ENCODE measurements at regions not wholly inside any gene's neighbourhood (a gene's known extent, or its start where the extent isn't known, plus 50 kb on each side); places are given as distances from the start of the nearest gene placed in this dataset.

GRCh38 chr6:147441751-147442150 is 66.7 kb upstream of the SAMD5 start:
- ChIA-PET POLR2A (ENCODE audit: unreplicated experiment) (no interaction called here), CTCF (no interaction called here)
- H3K36me3 ChIP-seq (ENCODE audit: low read depth) = no peaks in the 10 kb centered on the region
- intact Hi-C loops (cut with micrococcal nuclease; ENCODE audit: unreplicated experiment) = no loop called here
- no peak for DNase-seq
- no peaks in the 10 kb centered on the region for H3K79me2 ChIP-seq (ENCODE audit: low read depth)
- BruUV-seq (replicated peaks) = no TSS peak
- no peaks in the 10 kb centered on the region for H4K20me1 ChIP-seq (ENCODE audit: insufficient read depth)
- TF ChIP-seq CTCF (conservative IDR thresholded peaks at IDR 0.05) (no peak), EZH2 (IDR thresholded peaks at IDR 0.05; ENCODE audit: low read depth) (no peak)
- no peak overlapping the region for H3K4me3 ChIP-seq
- no peak overlapping the region for H2AFZ ChIP-seq
- H3K9me3 ChIP-seq (ENCODE audit: insufficient read depth, low read depth) = no peaks in the 10 kb centered on the region
- no peaks in the 10 kb centered on the region for H3F3A ChIP-seq (ENCODE audit: insufficient read depth, low read depth)
- no peak overlapping the region for H3K4me2 ChIP-seq
- H3K4me1 ChIP-seq (replicated peaks; ENCODE audit: insufficient read depth) = no peaks in the 10 kb centered on the region
- no peak overlapping the region for H3K27ac ChIP-seq
- no peaks in the 10 kb centered on the region for H3K9me2 ChIP-seq (ENCODE audit: insufficient read depth)
- H3K27me3 ChIP-seq (ENCODE audit: insufficient read depth, low read depth) = no peaks in the 10 kb centered on the region

- intact Hi-C loops (cut with micrococcal nuclease; ENCODE audit: unreplicated experiment) = no loop called here
- Histone ChIP-seq H2AFZ (peak overlapping the region; percentile 31), H3K36me3 (ENCODE audit: low read depth) (no peaks in the 10 kb centered on the region), H4K20me1 (ENCODE audit: insufficient read depth) (no peaks in the 10 kb centered on the region), H3K79me2 (ENCODE audit: low read depth) (no peaks in the 10 kb centered on the region), H3K4me1 (replicated peaks; ENCODE audit: insufficient read depth) (no peaks in the 10 kb centered on the region), H3K27me3 (ENCODE audit: insufficient read depth, low read depth) (no peaks in the 10 kb centered on the region; the same call in 1 of the 2 replicates), H3K9me2 (ENCODE audit: insufficient read depth) (no peaks in the 10 kb centered on the region), H3K9me3 (ENCODE audit: insufficient read depth, low read depth) (no peaks in the 10 kb centered on the region), H3F3A (ENCODE audit: insufficient read depth, low read depth) (no peaks in the 10 kb centered on the region), H3K4me2 (peak overlapping the region; percentile 61), H3K27ac (no peak overlapping the region), H3K4me3 (peak overlapping the region; percentile 35; the same call in 1 of the 2 replicates)
- ChIA-PET CTCF (interaction anchor here (0.7 kb wide), 1 partner anchor 897 kb away, joined by 4 read pairs; no protein-coding TSS in a partner anchor), POLR2A (ENCODE audit: unreplicated experiment) (interaction anchor here (0.6 kb wide), 1 partner anchor 19 kb away, joined by 3 read pairs; no protein-coding TSS in a partner anchor)
- peak in 1 of 2 experiments; percentile 37 for DNase-seq
- no peak for TF ChIP-seq EZH2 (IDR thresholded peaks at IDR 0.05; ENCODE audit: low read depth)
- no peak for TF ChIP-seq CTCF (conservative IDR thresholded peaks at IDR 0.05)
- BruUV-seq (replicated peaks) = no TSS peak
Observed at GRCh38 chr6:147447835-147448611, 60.5 kb upstream of the SAMD5 start.

- POLR2A ChIA-PET (ENCODE audit: unreplicated experiment) = no interaction called here
Observed at GRCh38 chr6:147448775-147449174, 59.7 kb upstream of the SAMD5 start.

More at GRCh38 chr6:147448775-147449174, 59.7 kb upstream of the SAMD5 start:
- intact Hi-C loops (cut with micrococcal nuclease; ENCODE audit: unreplicated experiment) = no loop called here
- no peaks in the 10 kb centered on the region for H3K4me1 ChIP-seq (replicated peaks; ENCODE audit: insufficient read depth)
- TF ChIP-seq CTCF (conservative IDR thresholded peaks at IDR 0.05) = no peak
- no peak for TF ChIP-seq EZH2 (IDR thresholded peaks at IDR 0.05; ENCODE audit: low read depth)
- H3K9me2 ChIP-seq (ENCODE audit: insufficient read depth) = no peaks in the 10 kb centered on the region
- CTCF ChIA-PET = no interaction called here
- H4K20me1 ChIP-seq (ENCODE audit: insufficient read depth) = no peaks in the 10 kb centered on the region
- H3K4me3 ChIP-seq = peak overlapping the region; percentile 35; the same call in 1 of the 2 replicates
- no peaks in the 10 kb centered on the region for H3K9me3 ChIP-seq (ENCODE audit: insufficient read depth, low read depth)
- no peaks in the 10 kb centered on the region for H3K36me3 ChIP-seq (ENCODE audit: low read depth)
- no peak overlapping the region for H3K27ac ChIP-seq
- no peak for DNase-seq
- no peaks in the 10 kb centered on the region; the same call in 1 of the 2 replicates for H3K27me3 ChIP-seq (ENCODE audit: insufficient read depth, low read depth)
- H2AFZ ChIP-seq = 0 out of 2 replicates have a peak overlapping the region, but pooled peaks have one; percentile 31
- H3F3A ChIP-seq (ENCODE audit: insufficient read depth, low read depth) = no peaks in the 10 kb centered on the region
- BruUV-seq (replicated peaks) = no TSS peak
- no peaks in the 10 kb centered on the region for H3K79me2 ChIP-seq (ENCODE audit: low read depth)
- H3K4me2 ChIP-seq = peak overlapping the region; percentile 61
